AG04449 (cell line): ENCODE measurements at regions not wholly inside any gene's neighbourhood (a gene's known extent, or its start where the extent isn't known, plus 50 kb on each side); places are given as distances from the start of the nearest gene placed in this dataset.
"Not testable (repeated sequence)": the region's sequence is repeated elsewhere in the genome, so short reads cannot be mapped to it uniquely, and the experiment has no call there.

Experiments used
- CTCF ChIA-PET: fragments of 350-600 bp; formaldehyde crosslinking; extraction: SDS; loops from one replicate; lab custom pipeline; 2021; ENCODE audit warnings: antibody characterized with exemption; lab: Yijun Ruan, JAX
- POLR2A ChIA-PET: fragments of 400-600, 350-600 bp; formaldehyde crosslinking; extraction: SDS; loops from one replicate; lab custom pipeline; 2020; ENCODE audit warnings: antibody characterized with exemption, inconsistent platforms; lab: Yijun Ruan, JAX
- DNase-seq: peaks from one replicate; pipeline ENCODE4 v3.0.0-alpha.2; 2010; ENCODE audit warnings: low read depth, low spot score
- H3K4me3 ChIP-seq: 2 replicates; pipeline ENCODE4 v1.5.1; 2011; ENCODE audit warnings: low read depth, mild to moderate bottlenecking, control low read depth, low read length
- TF ChIP-seq, protein P1 (sequence below): IDR thresholded peaks from one replicate; pipeline ENCODE4 v1.5.1; 2011; ENCODE audit warnings: mild to moderate bottlenecking, moderate library complexity, low read length, control low read depth, inconsistent platforms; ENCODE audit not compliant: insufficient read depth; ENCODE audit errors: missing control alignments

GRCh38 chr15:87671289-87671688, 585.2 kb downstream of the NTRK3 start:
- ChIA-PET POLR2A (no interaction called here), CTCF (interaction anchor here (4.3 to 8.5 kb wide), 2 partner anchors 11 to 575 kb away, joined by 14 to 56 read pairs; no protein-coding TSS in a partner anchor)
- TF ChIP-seq, protein P1, sequence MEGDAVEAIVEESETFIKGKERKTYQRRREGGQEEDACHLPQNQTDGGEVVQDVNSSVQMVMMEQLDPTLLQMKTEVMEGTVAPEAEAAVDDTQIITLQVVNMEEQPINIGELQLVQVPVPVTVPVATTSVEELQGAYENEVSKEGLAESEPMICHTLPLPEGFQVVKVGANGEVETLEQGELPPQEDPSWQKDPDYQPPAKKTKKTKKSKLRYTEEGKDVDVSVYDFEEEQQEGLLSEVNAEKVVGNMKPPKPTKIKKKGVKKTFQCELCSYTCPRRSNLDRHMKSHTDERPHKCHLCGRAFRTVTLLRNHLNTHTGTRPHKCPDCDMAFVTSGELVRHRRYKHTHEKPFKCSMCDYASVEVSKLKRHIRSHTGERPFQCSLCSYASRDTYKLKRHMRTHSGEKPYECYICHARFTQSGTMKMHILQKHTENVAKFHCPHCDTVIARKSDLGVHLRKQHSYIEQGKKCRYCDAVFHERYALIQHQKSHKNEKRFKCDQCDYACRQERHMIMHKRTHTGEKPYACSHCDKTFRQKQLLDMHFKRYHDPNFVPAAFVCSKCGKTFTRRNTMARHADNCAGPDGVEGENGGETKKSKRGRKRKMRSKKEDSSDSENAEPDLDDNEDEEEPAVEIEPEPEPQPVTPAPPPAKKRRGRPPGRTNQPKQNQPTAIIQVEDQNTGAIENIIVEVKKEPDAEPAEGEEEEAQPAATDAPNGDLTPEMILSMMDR: no peak

DNA sequence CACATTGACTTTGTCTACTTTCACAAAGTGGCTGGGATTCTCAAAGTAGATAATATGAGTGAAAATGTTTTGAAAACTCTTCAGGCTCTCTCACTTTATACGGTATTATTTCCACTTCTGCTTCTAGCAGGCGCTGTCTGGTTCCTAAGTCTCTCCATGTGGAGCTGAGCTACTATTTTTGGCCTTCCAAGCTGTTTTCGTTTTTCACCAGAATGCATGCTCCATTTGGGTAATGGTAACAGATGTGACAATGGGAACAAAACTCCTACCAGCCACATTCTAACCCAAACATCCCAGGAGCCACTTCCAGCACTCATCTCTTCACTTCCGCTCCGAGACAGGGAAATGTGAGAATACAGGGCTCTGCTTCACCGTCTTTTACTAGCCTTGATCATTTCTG, 586.7 kb downstream of the NTRK3 start:
- no peak for DNase-seq
- ChIA-PET CTCF (interaction anchor here (8.5 kb wide), 1 partner anchor 577 kb away, joined by 56 read pairs; no protein-coding TSS in a partner anchor), POLR2A (no interaction called here)

More at GRCh38 chr15:87671289-87671688, 585.2 kb downstream of the NTRK3 start:
- DNase-seq: no peak
- no peak overlapping the region for H3K4me3 ChIP-seq

GRCh38 chr15:87668768-87669564, 587.6 kb downstream of the NTRK3 start:
- ChIA-PET POLR2A (interaction anchor here (0.7 kb wide), 1 partner anchor 844 kb away, joined by 3 read pairs; no protein-coding TSS in a partner anchor), CTCF (interaction anchor here (8.5 kb wide), 1 partner anchor 578 kb away, joined by 56 read pairs; no protein-coding TSS in a partner anchor)
- not testable (repeated sequence) for H3K4me3 ChIP-seq, DNase-seq

More for the DNA sequence above, 586.7 kb downstream of the NTRK3 start:
- H3K4me3 ChIP-seq: no peak overlapping the region
- TF ChIP-seq, protein P1: no peak

DNA sequence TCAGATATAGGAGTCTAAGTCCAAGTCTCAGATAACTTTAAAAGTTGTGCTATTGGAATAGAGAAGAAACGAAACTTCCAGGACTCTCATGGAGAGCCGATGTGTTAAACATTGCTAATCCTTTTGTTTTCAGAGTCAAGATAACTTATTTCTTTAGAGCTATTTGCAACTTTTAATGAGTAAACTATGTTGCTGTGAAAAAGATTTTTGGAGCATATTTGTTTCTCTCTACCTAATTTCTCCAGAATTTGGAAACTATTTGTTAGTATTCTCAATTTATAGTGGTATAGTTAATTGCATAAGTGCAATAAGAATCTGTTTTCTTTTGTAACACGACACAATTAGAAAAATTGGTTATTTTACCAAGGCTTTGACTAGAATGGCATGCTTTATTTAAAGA, 588.9 kb downstream of the NTRK3 start:
- H3K4me3 ChIP-seq: no peak overlapping the region
- ChIA-PET CTCF (no interaction called here), POLR2A (no interaction called here)
- TF ChIP-seq, protein P1: no peak
- DNase-seq: no peak

DNA sequence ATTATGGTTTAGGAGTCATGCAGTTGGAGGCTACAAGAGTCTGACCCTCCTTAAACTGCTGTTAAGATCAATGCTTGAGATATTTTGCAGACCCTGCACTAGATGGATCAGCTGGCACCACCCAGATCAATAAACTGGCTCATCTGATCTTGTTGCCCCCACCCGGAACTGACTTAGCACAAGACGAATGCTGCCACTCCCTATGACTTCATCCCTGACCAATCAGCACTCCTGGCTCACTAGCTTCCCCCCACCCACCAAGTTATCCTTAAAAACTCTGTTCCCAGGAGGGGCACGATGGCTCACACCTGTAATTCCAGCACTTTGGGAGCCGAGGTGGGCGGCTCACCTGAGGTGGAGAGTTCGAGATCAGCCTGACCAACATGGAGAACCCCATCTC, 594.0 kb downstream of the NTRK3 start:
- ChIA-PET POLR2A (no interaction called here), CTCF (interaction anchor here (0.9 kb wide), 1 partner anchor 10 kb away, joined by 3 read pairs; no protein-coding TSS in a partner anchor)
- no peak for DNase-seq
- TF ChIP-seq, protein P1: no peak
- H3K4me3 ChIP-seq: no peak overlapping the region

DNA sequence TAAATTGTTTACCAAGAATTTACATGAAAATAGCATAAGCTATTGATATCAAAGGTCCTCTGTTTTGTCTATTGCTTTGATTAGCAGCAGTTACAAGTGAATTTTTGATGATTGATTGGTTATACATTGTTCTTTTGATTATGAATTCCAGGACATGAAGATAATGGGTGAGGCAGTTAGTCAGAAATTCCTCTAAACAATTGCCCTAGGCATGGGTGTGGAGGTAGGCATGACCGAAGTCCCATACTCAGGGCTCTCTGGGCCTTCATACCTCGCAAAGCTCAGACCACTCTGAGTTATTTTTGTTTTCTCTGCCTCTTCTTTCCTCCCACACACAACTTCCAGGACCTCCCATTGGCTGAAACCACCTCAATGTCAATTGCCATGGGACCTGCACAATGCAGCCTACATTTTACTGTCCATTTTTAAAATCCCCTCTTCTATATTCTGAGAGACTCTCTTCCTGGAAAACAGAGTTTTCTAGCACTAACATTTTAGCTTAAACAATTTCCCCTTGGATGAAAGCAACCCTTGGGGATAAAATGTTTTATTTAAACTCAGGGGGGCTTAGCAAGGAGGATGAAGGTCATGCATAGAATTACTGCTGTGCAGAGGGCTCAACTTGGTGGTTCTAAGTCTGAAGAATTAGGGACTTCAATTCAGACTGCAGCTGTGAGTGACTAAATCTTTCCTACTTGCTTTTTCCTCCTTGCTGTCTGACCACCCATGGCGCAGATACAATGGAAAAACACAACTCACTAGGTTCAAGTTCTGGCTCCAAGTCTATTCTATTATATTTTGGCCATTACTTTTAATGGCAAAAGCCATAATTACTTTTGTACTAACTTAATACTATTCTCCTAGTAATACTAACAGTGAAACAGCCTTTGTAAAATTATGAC, 594.8 kb downstream of the NTRK3 start:
- ChIA-PET POLR2A (no interaction called here), CTCF (interaction anchor here (0.9 kb wide), 1 partner anchor 11 kb away, joined by 3 read pairs; no protein-coding TSS in a partner anchor)
- TF ChIP-seq, protein P1: no peak
- no peak for DNase-seq
- no peak overlapping the region for H3K4me3 ChIP-seq
